ENCODE measurements at regions not wholly inside any gene's neighbourhood (a gene's known extent, or its start where the extent isn't known, plus 50 kb on each side); places are given as distances from the start of the nearest gene placed in this dataset.

DNA sequence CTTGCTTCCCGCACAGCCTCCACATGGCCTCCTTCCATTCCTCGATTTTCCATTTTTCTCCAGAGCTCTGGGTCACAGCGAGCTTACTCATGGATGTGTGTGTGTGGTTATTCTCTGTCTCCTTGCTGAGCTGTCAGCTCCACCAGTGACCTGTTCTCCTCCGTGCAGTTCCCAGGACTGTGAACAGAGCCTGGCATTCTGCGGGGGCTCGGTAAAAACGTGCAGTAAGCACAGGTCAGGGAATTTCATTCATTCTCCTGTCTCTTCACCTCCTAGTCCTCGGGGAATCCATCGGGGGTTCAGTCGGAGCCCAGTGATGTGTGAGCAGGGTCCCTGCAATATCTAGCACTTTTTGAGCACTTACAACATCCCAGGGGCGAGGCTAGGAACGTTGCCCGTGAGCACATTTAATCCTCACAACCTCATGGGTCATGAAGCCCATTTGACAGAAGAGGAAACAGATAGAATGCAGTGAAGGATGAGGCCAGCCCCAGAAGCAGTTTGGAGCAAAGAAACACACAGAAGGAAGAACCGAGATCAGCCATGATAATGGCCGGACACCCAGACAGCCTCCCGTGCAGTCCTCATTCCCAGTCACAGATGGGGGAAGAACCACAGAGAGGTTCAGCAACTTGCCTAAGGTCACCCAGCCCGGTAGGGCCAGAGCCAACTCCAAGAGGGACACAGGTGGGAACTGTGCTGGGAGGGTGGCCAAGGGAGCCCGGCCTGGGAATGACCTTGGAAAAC is 183.2 kb upstream of the GSE1 start:
- DNase-seq, result no peak

DNA sequence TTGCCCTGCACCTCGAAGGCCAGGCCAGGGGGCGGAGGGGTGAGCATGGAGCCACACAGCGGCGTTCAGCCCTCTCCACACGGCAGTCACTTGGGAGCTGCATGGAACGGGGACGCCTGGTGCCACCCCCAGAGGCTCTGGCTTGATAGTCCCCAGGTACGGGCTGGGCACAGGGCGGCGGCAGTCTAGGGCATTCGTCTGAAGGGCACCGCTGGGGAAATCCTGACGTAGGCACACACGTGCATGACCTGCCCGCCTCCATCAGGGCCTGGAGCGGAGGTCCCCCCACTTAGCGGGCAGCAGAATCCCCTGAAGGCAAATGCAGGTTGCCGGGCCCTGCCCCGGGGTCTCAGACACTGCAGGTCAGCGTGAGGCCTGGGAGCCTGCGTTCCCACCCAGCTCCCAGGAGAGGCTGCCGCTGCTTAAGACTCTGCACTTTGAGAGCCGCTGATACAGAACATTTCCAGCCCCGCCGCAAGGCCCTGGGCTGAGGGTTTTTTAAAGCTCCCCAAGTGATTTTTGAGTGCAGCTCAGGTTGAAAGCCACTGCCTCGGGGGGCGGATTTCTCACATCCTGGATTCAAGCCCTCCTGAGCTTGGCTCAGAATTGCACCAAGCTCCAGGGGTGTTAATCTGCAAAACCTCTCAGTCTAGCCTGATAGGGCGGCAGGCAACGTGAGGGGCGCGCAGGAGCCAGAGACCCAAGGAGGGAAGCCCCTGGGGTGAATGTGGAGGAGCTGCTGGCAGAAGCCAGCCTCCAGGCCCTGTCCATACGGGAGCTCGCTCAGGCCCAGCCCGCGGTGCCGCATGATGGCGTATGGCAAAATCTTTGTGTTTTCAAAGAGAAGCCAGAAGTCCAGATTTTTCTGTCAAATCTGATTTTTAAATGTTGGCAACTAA is 182.3 kb upstream of the GSE1 start:
- DNase-seq, result no peak

DNA sequence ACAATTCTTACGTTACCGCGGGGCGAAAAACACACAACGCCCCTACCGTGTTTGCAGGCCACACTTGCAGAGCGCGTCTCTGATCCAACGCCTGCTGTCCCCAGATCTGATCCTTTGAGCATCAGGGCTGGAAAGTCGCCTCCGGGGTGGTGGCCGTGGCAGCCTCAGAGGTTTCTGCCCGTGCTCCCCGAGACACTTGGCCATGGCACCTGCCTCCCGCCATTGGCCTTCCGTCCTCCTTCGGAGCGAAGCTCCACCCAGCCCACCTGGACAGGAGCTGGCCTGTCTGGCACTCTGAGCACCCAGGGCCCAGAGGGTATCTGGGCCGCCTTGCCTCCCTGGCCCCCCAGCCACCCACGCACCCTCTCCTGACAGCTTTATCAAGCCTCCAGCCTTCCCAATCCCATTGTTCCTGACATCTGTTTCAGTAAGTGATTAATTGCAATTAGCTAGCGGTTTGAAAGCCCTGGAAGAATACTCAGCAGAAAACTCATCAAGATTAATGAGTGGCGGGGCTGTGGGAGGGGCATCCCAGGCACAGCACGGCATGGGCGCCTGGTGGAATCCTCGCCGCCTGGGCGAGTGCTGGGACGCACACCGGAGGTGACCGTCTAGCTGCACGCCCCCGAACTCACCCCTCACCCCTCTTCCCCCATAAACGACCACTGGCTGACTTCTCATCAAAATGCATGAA is 181.5 kb upstream of the GSE1 start:
- no peak for DNase-seq

- no peak for DNase-seq
These were observed 180.5 kb upstream of the GSE1 start for GRCh38 chr16:85432606-85433005.

DNA sequence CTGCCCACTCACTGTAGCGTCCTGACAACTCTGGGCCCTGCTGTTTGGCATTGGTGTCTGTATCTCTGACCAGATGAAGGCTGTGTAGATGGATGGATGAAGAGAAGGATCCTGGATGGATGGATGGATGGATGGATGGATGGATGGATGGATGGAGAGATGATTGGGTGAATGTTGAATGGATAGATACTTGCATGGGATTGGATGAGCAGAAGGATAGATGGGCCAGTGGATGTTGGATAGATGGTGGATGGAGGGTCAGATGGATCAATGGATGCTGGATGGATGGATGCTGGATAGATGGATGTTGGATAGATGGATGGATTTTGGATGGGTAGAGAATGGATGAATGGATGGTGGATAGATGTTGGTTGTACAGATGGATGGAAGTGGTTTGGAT is 179.6 kb upstream of the GSE1 start:
- DNase-seq, result no peak

- no peak for DNase-seq
These were observed 177.8 kb upstream of the GSE1 start for GRCh38 chr16:85435286-85435685.

GRCh38 chr16:85435700-85436099 is 177.4 kb upstream of the GSE1 start:
- DNase-seq, result no peak

GRCh38 chr16:85436207-85436606 is 176.9 kb upstream of the GSE1 start:
- DNase-seq, result no peak

- no peak for DNase-seq
These were observed 176.4 kb upstream of the GSE1 start for GRCh38 chr16:85436636-85437165.

DNA sequence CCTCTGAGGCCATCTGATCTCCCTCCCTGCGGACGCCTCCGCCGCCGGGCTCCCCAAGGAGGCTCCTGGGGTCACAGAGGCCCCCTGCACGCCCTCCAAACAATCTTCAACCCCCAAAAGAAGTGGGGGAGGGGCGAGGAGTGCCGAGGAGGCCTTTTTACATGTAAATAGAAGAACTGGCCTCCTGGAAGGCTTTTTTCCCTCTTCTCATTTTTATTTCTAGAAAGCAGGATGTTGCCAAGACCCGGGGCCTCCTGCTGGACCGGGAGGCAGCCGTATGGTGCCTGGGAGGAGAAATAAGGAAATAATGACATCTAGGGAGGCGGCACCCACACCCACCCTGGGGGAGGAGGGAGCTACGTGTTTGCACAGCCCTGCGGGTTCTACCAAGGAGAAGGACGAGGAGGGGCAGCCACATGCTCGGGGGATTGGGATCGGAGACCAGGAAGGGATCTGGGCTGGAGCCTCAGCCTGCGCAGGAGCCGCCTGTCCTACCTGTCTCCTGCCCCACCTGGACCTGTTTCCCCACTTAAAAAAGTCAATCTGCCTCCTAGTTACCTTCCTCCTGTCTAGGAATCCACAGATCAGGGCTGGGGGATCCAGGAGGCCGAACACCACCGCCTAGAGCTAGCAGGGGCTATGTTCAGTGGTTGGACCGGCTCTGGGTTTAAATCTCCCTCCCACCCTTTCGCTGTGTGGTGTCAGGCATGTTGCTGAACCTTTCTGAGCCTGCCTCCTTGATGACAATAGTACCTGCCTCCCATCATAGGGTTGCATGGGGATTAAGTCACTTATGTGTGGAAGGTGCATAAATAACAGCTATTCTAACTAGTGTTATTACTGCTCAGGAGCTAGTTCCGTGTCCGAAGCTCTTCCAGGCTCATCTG is 175.7 kb upstream of the GSE1 start:
- DNase-seq, result no peak

DNA sequence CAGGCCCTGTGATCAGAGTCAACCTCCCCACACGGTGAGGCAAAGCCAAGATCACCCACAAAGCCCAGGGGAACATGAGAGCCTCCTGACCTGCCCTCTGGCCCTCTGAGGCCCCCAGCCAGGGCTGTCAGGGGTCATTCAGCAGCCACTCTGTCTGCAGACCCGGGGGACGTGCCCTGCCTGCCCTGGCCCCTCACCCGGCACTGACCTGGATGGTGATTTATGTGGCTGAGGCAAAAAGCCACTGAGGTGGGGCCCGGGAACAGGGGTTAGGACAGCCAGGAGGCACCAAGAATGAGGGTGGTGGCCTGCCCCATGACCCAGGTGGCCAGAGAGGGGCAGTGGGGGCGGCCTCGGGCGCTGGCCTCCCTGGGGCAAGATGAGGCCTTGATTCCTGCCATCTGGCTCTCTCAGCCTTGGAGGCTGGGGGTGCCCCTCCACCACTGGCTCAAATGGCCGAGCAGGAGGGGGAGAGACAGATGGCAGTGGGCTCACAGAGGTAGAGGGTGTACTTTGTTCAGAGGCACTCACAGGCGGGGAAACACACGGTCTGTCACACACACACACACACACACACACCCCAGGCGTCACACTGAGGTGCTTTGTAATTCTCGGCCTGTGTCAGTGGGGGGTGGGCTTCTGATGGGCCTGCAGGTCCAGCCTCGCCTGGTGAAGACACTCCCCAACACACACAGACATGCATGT is 174.0 kb upstream of the GSE1 start:
- no peak for DNase-seq

- DNase-seq, result no peak
These were observed 172.4 kb upstream of the GSE1 start for GRCh38 chr16:85440744-85441143.

DNA sequence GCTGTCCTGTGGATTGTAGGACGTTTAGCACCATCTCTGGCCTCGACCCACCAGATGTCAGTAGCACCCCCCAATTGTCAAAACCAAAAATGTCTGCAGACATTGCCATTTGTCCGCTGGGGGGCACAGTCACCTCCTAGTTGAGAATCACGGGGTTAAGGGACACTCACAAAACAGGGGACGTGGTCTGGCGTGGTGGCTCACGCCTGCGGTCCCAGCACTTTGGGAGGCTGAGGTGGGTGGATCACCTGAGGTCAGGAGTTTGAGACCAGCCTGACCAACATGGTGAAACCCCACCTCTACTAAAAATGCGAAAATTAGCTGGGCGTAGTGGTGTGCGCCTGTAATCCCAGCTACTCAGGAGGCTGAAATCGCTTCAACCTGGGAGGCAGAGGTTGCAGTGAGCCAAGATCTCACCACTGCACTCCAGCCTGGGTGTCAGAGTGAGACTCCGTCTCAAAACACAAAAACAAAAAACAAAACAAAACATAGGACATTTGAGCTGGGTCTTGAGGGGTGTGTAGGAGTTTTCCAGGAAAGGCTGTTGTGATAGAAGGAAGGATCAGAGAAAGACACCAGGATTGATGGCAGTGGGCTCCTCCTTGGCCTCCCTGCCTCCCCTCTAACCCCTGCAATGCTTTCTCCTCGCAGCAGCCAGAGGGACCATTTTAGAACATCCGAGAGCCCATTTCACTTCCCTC is 171.8 kb upstream of the GSE1 start:
- DNase-seq, result no peak

DNA sequence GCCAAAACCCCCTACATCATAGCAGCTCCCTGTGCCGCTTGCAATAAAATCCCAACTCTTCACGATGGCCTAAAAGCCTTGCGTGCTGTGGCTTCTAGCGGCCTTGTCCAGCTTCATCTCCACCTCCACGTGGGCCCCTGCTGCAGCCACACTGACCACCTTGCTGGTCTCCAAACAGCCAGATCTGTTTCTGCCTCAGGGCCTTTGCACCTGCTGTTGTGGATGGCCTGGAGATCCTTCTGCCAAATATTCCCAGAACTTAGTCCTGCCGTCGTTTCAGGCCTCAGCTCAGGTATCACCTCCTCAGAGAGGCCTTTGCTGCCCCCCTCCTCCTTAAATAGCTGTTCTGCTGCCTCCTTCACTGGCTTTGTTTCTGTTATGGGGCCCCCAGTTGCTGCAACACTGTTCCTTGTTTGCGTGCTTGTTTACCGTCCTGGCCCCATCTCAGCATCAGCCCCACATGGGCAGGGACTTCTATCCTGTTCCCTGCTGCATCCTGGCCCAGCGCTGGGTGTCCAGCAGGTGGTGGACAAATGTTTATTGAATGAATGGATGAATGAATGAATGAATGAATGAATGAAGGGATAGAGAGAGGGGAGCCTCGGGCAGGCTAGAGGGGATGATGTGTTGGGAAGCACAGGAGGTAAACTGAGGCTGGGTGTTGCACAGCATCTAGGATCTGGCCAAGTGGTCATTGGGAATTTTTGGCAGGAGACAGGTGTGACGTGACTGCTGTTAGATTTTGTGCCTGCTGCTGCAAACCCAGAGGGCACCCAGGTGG is 171.0 kb upstream of the GSE1 start:
- no peak for DNase-seq

- no peak for DNase-seq
These were observed 170.0 kb upstream of the GSE1 start for GRCh38 chr16:85443116-85443515.

- no peak for DNase-seq
These were observed 169.6 kb upstream of the GSE1 start for GRCh38 chr16:85443531-85443930.

DNA sequence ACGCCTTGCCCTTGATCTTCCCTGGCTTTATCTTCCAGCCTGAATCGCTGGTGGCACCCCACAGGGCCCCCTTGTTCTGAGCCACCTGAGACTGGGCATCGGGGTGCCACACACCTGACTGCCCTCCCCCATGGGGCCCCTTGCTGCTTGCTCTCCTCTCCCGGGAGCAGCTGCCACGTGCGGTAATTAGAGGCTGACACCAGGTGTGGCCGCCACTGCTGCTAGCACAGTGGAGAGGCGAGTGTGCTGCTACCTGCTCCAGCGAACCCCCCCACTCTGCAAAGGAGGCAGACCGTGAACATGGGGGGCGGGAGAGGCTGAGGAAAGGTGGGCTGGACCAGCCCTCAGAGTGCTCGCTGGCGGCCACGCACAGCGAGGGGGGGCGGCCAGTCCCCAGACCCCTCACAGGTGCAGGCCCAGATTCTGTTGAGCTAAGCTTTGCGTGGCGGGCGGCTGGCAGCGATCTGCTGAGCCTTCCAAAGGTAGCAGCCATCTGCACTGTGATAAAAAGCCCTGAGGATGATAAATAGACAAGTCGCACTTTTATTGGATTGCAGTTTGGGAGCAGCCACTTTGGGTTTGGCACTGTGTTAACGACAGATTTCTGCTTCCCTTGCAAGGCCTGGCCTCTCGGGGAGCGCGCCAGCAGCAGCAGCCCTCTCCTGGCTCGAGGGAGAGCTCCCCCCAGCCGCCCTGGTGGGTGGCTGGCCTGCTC is 167.9 kb upstream of the GSE1 start:
- no peak for DNase-seq

DNA sequence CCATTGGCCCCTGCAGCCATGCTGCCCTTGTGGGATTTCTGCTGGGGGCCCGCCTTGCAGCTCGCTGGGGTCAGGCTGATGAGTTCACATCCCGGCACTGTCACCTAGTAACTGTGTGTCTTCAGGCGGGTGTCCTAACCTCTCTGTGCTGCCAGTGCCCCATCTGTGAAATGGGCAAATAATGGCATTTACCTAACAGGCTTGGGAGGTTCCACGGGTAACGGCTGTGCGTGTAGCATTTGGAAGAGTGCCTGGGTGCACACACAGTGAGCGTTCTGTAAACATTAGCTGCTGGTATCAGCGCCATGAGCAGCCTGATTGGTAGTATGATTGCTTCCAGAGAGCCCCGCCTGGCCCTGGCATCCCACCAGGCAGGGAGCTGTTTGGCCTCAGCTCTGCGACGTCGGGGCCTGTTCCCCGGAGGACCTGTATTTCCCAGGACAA is 167.3 kb upstream of the GSE1 start:
- no peak for DNase-seq

DNA sequence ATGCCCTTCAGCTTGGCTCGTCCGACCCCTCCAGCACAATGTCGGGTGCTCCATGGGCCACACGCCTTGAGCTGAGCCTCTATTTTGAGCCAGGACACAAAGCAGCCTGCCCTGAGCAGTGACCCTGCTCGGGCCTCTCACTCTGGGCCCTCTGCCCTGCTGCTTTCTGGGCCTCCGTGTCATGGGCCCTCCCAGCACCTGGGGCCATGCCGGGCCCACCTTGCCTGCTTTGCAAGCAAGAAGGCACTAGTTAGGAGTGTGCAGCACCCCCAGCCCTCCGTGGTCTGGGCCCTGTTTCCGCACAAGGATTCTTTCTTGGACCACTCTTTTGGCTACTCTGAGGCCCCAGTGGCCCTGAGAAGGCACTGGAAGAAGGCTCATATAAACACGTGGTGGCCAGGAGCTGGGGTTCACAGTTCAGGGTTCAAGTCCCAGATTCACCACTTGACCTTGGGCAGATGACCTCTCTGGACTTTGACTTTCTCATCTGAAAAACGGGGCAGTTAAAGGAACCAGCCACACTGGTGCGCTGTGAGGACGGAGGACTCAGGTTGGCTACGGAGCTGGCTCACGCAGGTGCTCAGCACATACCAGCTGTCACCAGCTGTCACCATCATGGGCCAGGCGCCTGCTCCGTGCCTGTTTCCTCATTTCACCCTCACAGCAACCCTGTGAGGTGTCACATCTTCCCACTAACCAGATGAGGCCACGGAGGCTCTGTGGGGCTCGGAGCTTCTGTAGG is 166.0 kb upstream of the GSE1 start:
- DNase-seq, result no peak
